Naive thymus-derived CD4-positive, alpha-beta T cell (primary cell): ENCODE measurements at regions not wholly inside any gene's neighbourhood (a gene's known extent, or its start where the extent isn't known, plus 50 kb on each side); places are given as distances from the start of the nearest gene placed in this dataset.

Experiments
- ATAC-seq: fragments of 150-1000 bp; cut with Tn5 transposase; 2 replicates; pipeline ENCODE4 v1.10.0; 2021; ENCODE audit warnings: mild to moderate bottlenecking, moderate library complexity
- CTCF ChIA-PET: fragments of 350-600 bp; sonication (Branson Sonifier 250); formaldehyde crosslinking; loops from one replicate; lab custom pipeline; 2021; ENCODE audit warnings: antibody characterized with exemption; lab: Charles Lee
- POLR2A ChIA-PET: fragments of 350-600 bp; sonication (Branson Sonifier 250); formaldehyde crosslinking; loops from one replicate; lab custom pipeline; 2021; ENCODE audit warnings: antibody characterized with exemption, inconsistent platforms; lab: Charles Lee
- DNase-seq, 9 donors: peaks; one replicate each; pipeline versions ENCODE4 v3.0.0 to v3.0.0-alpha.2; 2020 to 2022; ENCODE audit warnings: mixed read lengths in 1 of 9
- H3K27ac ChIP-seq: one replicate; pipeline ENCODE4 v1.7.0; 2013; ENCODE audit warnings: mild to moderate bottlenecking, low read depth, low read length, moderate library complexity
- H3K27me3 ChIP-seq, 2 donors: one replicate each; pipeline ENCODE4 v1.7.0; 2013; ENCODE audit warnings: low read length in 2 of 2, mild to moderate bottlenecking in 2 of 2, moderate library complexity in 2 of 2; ENCODE audit not compliant: control insufficient read depth in 2 of 2, insufficient read depth in 2 of 2
- H3K36me3 ChIP-seq, 3 experiments: 1 replicate in 2 of 3; 2 replicates in 1 of 3; pipeline ENCODE4 v1.7.0; 2013; ENCODE audit warnings: low read length in 3 of 3, mild to moderate bottlenecking in 3 of 3, moderate library complexity in 1 of 3; ENCODE audit not compliant: insufficient read depth in 3 of 3, control insufficient read depth in 2 of 3
- H3K4me1 ChIP-seq, 2 donors: one replicate each; pipeline ENCODE4 v1.7.0; 2013; ENCODE audit warnings: low read length in 2 of 2, mild to moderate bottlenecking in 2 of 2, moderate library complexity in 1 of 2; ENCODE audit not compliant: control insufficient read depth in 2 of 2, insufficient read depth in 2 of 2
- H3K4me3 ChIP-seq: 2 replicates; pipeline ENCODE4 v1.7.0; 2013; ENCODE audit warnings: mild to moderate bottlenecking, low read length
- H3K9me3 ChIP-seq, 3 experiments: 1 replicate in 2 of 3; 2 replicates in 1 of 3; pipeline ENCODE4 v1.7.0; 2013; ENCODE audit warnings: low read length in 3 of 3; ENCODE audit not compliant: control insufficient read depth in 2 of 3
- H3K27ac Mint-ChIP-seq, 9 donors: one replicate each; pipeline ENCODE4 v1.8.0; 2020 to 2022; ENCODE audit warnings: mixed read lengths in 9 of 9, mild to moderate bottlenecking in 8 of 9, moderate library complexity in 5 of 9, inconsistent platforms in 2 of 9
- H3K27me3 Mint-ChIP-seq, 5 donors: one replicate each; pipeline ENCODE4 v1.8.0; 2021 to 2022; ENCODE audit warnings: mixed read lengths in 5 of 5, mild to moderate bottlenecking in 1 of 5
- H3K36me3 Mint-ChIP-seq, 5 donors: one replicate each; pipeline ENCODE4 v1.8.0; 2020 to 2022; ENCODE audit warnings: mixed read lengths in 5 of 5, mild to moderate bottlenecking in 3 of 5, inconsistent platforms in 1 of 5
- H3K4me1 Mint-ChIP-seq, 7 donors: one replicate each; pipeline ENCODE4 v1.8.0; 2020 to 2022; ENCODE audit warnings: mixed read lengths in 7 of 7, mild to moderate bottlenecking in 3 of 7, inconsistent platforms in 1 of 7
- H3K4me3 Mint-ChIP-seq, 10 donors: one replicate each; pipeline ENCODE4 v1.8.0; 2020 to 2022; ENCODE audit warnings: mild to moderate bottlenecking in 10 of 10, mixed read lengths in 10 of 10, moderate library complexity in 6 of 10, inconsistent platforms in 2 of 10
- H3K9me3 Mint-ChIP-seq, 11 donors: one replicate each; pipeline ENCODE4 v1.8.0; 2020 to 2022; ENCODE audit warnings: mixed read lengths in 11 of 11, mild to moderate bottlenecking in 4 of 11, inconsistent platforms in 1 of 11, moderate library complexity in 1 of 11
- intact Hi-C, 2 donors: fragments of 100-400 bp; cut with micrococcal nuclease; formaldehyde crosslinking; loops; one replicate each; pipeline ENCODE4 v1.15.1; 2023

GRCh38 chr13:102508411-102508810 is 88.4 kb upstream of the TPP2 start:
- Histone ChIP-seq H3K27me3 (no peaks in the 10 kb centered on the region), H3K4me3 (no peak overlapping the region), H3K4me1 (no peaks in the 10 kb centered on the region), H3K9me3 (no peaks in the 10 kb centered on the region), H3K27ac (no peak overlapping the region), H3K36me3 (no peaks in the 10 kb centered on the region)
- DNase-seq: no peak
- ChIA-PET CTCF (no interaction called here), POLR2A (no interaction called here)
- Mint-ChIP-seq H3K4me1 (no peaks in the 10 kb centered on the region), H3K4me3 (no peak overlapping the region), H3K9me3 (peaks cover 0 to 30% (median 9%) of the 10 kb centered on the region in 11 donors), H3K36me3 (peaks cover 0 to 12% (median 5%) of the 10 kb centered on the region in 5 donors), H3K27ac (no peak overlapping the region), H3K27me3 (peaks cover 3 to 51% (median 30%) of the 10 kb centered on the region in 5 donors)
- intact Hi-C loops: no loop called here
- no peak for ATAC-seq

GRCh38 chr13:102504002-102504401 is 92.8 kb upstream of the TPP2 start:
- no peak overlapping the region for H3K4me3 ChIP-seq
- ATAC-seq (no peak), DNase-seq (no peak)
- CTCF ChIA-PET: no interaction called here
- H3K36me3 Mint-ChIP-seq: peaks cover 0 to 6% (median 0%) of the 10 kb centered on the region in 5 donors
- POLR2A ChIA-PET: no interaction called here
- H3K4me3 Mint-ChIP-seq: no peak overlapping the region
- H3K4me1 ChIP-seq: no peaks in the 10 kb centered on the region
- peaks cover 0 to 16% (median 5%) of the 10 kb centered on the region in 11 donors for H3K9me3 Mint-ChIP-seq
- H3K27me3 Mint-ChIP-seq: peaks cover 9 to 26% (median 10%) of the 10 kb centered on the region in 5 donors
- H3K27ac Mint-ChIP-seq: no peak overlapping the region
- no peaks in the 10 kb centered on the region for H3K4me1 Mint-ChIP-seq
- H3K27ac ChIP-seq: no peak overlapping the region
- intact Hi-C loops: no loop called here
- H3K27me3 ChIP-seq: peaks cover 0 to 4% of the 10 kb centered on the region in 2 donors
- no peaks in the 10 kb centered on the region for H3K9me3 ChIP-seq
- no peaks in the 10 kb centered on the region for H3K36me3 ChIP-seq

- H3K4me3 ChIP-seq: no peak overlapping the region
- Mint-ChIP-seq H3K9me3 (peaks cover 0 to 4% (median 0%) of the 10 kb centered on the region in 11 donors), H3K4me3 (no peak overlapping the region), H3K27me3 (peaks cover 8 to 40% (median 29%) of the 10 kb centered on the region in 5 donors), H3K27ac (no peak overlapping the region), H3K4me1 (no peaks in the 10 kb centered on the region), H3K36me3 (no peaks in the 10 kb centered on the region)
- ATAC-seq (no peak), DNase-seq (no peak)
- POLR2A ChIA-PET: no interaction called here
- H3K9me3 ChIP-seq: no peaks in the 10 kb centered on the region
- no peak overlapping the region for H3K27ac ChIP-seq
- H3K36me3 ChIP-seq: no peaks in the 10 kb centered on the region
- H3K27me3 ChIP-seq: peaks cover 0 to 4% of the 10 kb centered on the region in 2 donors
- no peaks in the 10 kb centered on the region for H3K4me1 ChIP-seq
- intact Hi-C loops: no loop called here
- CTCF ChIA-PET: no interaction called here
Observed at GRCh38 chr13:102495663-102496062, 93.8 kb upstream of the FGF14 start.

- no peaks in the 10 kb centered on the region for H3K9me3 ChIP-seq
- H3K36me3 ChIP-seq: no peaks in the 10 kb centered on the region
- H3K4me1 ChIP-seq: no peaks in the 10 kb centered on the region
- DNase-seq: peak in 1 of 9 donors; percentile 0
- Mint-ChIP-seq H3K27me3 (peaks cover 0 to 23% (median 5%) of the 10 kb centered on the region in 5 donors), H3K27ac (no peak overlapping the region), H3K4me3 (no peak overlapping the region), H3K9me3 (peaks cover 0 to 4% (median 0%) of the 10 kb centered on the region in 11 donors), H3K4me1 (no peaks in the 10 kb centered on the region), H3K36me3 (no peaks in the 10 kb centered on the region)
- no peak overlapping the region for H3K27ac ChIP-seq
- intact Hi-C loops: no loop called here
- ChIA-PET POLR2A (no interaction called here), CTCF (no interaction called here)
- H3K27me3 ChIP-seq: no peaks in the 10 kb centered on the region
- no peak overlapping the region for H3K4me3 ChIP-seq
- ATAC-seq: no peak
Observed at GRCh38 chr13:102487330-102487729, 85.5 kb upstream of the FGF14 start.

GRCh38 chr13:102484329-102484728 is 82.5 kb upstream of the FGF14 start:
- ChIA-PET POLR2A (no interaction called here), CTCF (no interaction called here)
- H3K4me1 Mint-ChIP-seq: no peaks in the 10 kb centered on the region
- ATAC-seq: no peak
- Histone ChIP-seq H3K4me3 (no peak overlapping the region), H3K9me3 (no peaks in the 10 kb centered on the region), H3K4me1 (no peaks in the 10 kb centered on the region), H3K27me3 (no peaks in the 10 kb centered on the region), H3K36me3 (no peaks in the 10 kb centered on the region), H3K27ac (no peak overlapping the region)
- H3K4me3 Mint-ChIP-seq: no peak overlapping the region
- H3K36me3 Mint-ChIP-seq: no peaks in the 10 kb centered on the region
- H3K27ac Mint-ChIP-seq: no peak overlapping the region
- intact Hi-C loops: no loop called here
- peaks cover 2 to 19% (median 13%) of the 10 kb centered on the region in 5 donors for H3K27me3 Mint-ChIP-seq
- DNase-seq: no peak
- H3K9me3 Mint-ChIP-seq: peaks cover 0 to 4% (median 0%) of the 10 kb centered on the region in 11 donors

GRCh38 chr13:102472650-102473049 is 70.8 kb upstream of the FGF14 start:
- Histone ChIP-seq H3K4me1 (no peaks in the 10 kb centered on the region), H3K27ac (no peak overlapping the region), H3K4me3 (no peak overlapping the region), H3K36me3 (no peaks in the 10 kb centered on the region), H3K27me3 (no peaks in the 10 kb centered on the region), H3K9me3 (no peaks in the 10 kb centered on the region)
- Mint-ChIP-seq H3K27ac (no peak overlapping the region), H3K9me3 (peaks cover 0 to 2% (median 0%) of the 10 kb centered on the region in 11 donors), H3K4me3 (no peak overlapping the region), H3K4me1 (no peaks in the 10 kb centered on the region), H3K27me3 (peaks cover 5 to 34% (median 18%) of the 10 kb centered on the region in 5 donors), H3K36me3 (no peaks in the 10 kb centered on the region)
- CTCF ChIA-PET: no interaction called here
- POLR2A ChIA-PET: no interaction called here
- DNase-seq: no peak
- ATAC-seq: no peak
- intact Hi-C loops: no loop called here

GRCh38 chr13:102470283-102470917 is 68.6 kb upstream of the FGF14 start:
- CTCF ChIA-PET: interaction anchor here (0.6 kb wide), 1 partner anchor 20 kb away, joined by 3 read pairs; no protein-coding TSS in a partner anchor
- intact Hi-C loops: no loop called here
- Histone ChIP-seq H3K9me3 (no peaks in the 10 kb centered on the region), H3K36me3 (no peaks in the 10 kb centered on the region), H3K4me1 (no peaks in the 10 kb centered on the region), H3K4me3 (no peak overlapping the region), H3K27me3 (no peaks in the 10 kb centered on the region), H3K27ac (no peak overlapping the region)
- peaks cover 0 to 6% (median 0%) of the 10 kb centered on the region in 11 donors for H3K9me3 Mint-ChIP-seq
- H3K27ac Mint-ChIP-seq: no peak overlapping the region
- H3K4me3 Mint-ChIP-seq: no peak overlapping the region
- ATAC-seq (peak; percentile 61), DNase-seq (no peak)
- no peaks in the 10 kb centered on the region for H3K4me1 Mint-ChIP-seq
- peaks cover 4 to 45% (median 26%) of the 10 kb centered on the region in 5 donors for H3K27me3 Mint-ChIP-seq
- H3K36me3 Mint-ChIP-seq: no peaks in the 10 kb centered on the region
- POLR2A ChIA-PET: no interaction called here
